Suprapubic skin (tissue), 4 donors: ENCODE measurements at regions not wholly inside any gene's neighbourhood (a gene's known extent, or its start where the extent isn't known, plus 50 kb on each side); places are given as distances from the start of the nearest gene placed in this dataset.
"Not testable (repeated sequence)": the region's sequence is repeated elsewhere in the genome, so short reads cannot be mapped to it uniquely, and the experiment has no call there.

ENCODE experiments used
- DNase-seq, 2 donors: peaks; one replicate each; pipeline ENCODE4 v3.0.0-alpha.2; 2019; ENCODE audit warnings: low spot score in 2 of 2
- H3K27ac ChIP-seq: fragments of 200-600 bp; sonication (generic); one replicate; pipeline ENCODE4 v1.5.1; 2019
- H3K27me3 ChIP-seq: fragments of 200-600 bp; sonication (generic); one replicate; pipeline ENCODE4 v1.5.1; 2019
- H3K36me3 ChIP-seq: fragments of 200-600 bp; sonication (generic); one replicate; pipeline ENCODE4 v1.5.1; 2019
- H3K4me1 ChIP-seq: fragments of 200-600 bp; sonication (generic); one replicate; pipeline ENCODE4 v1.5.1; 2019
- H3K4me3 ChIP-seq: fragments of 200-600 bp; sonication (generic); one replicate; pipeline ENCODE4 v1.5.1; 2019; ENCODE audit warnings: mild to moderate bottlenecking
- H3K9me3 ChIP-seq: fragments of 200-600 bp; sonication (generic); one replicate; pipeline ENCODE4 v1.5.1; 2019
- CTCF ChIP-seq, 2 donors: fragments of 200-600 bp in 1 of 2; fragments of 450-650 bp in 1 of 2; sonication (generic) in 1 of 2; IDR thresholded peaks; one replicate each; pipeline ENCODE4 v1.5.1; 2016 to 2019; ENCODE audit warnings: antibody characterized with exemption in 2 of 2, mild to moderate bottlenecking in 1 of 2, moderate library complexity in 1 of 2
- EP300 ChIP-seq: sonication (generic); formaldehyde crosslinking; IDR thresholded peaks from one replicate; pipeline ENCODE4 v1.6.1; 2017; ENCODE audit warnings: antibody characterized with exemption
- POLR2A ChIP-seq, 2 donors: fragments of 450-650 bp; IDR thresholded peaks; one replicate each; pipeline ENCODE4 v1.6.1; 2017; ENCODE audit warnings: antibody characterized with exemption in 2 of 2, mild to moderate bottlenecking in 2 of 2, moderate library complexity in 2 of 2
- POLR2AphosphoS5 ChIP-seq, 3 donors: sonication (generic); formaldehyde crosslinking; IDR thresholded peaks; one replicate each; pipeline ENCODE4 v1.6.1; 2017; ENCODE audit warnings: antibody characterized with exemption in 3 of 3
- WGBS: methylation state at CpG from one replicate; pipeline ENCODE4 v1.1.5; 2018; 5-methylcytosine and 5-hydroxymethylcytosine counted together

GRCh38 chr12:93237235-93237915, 140.3 kb upstream of the NUDT4 start:
- H3K27me3 ChIP-seq, result no peaks in the 10 kb centered on the region
- no peaks in the 10 kb centered on the region for H3K4me1 ChIP-seq
- H3K36me3 ChIP-seq, result no peaks in the 10 kb centered on the region
- no peak for TF ChIP-seq EP300
- TF ChIP-seq CTCF (IDR thresholded peaks at IDR 0.05), result no peak
- TF ChIP-seq POLR2AphosphoS5 (IDR thresholded peaks at IDR 0.05), result no peak
- no peak for TF ChIP-seq POLR2A (IDR thresholded peaks at IDR 0.05)
- no peaks in the 10 kb centered on the region for H3K9me3 ChIP-seq
- DNase-seq, result no peak
- no peak overlapping the region for H3K27ac ChIP-seq
- H3K4me3 ChIP-seq, result no peak overlapping the region
- WGBS, result 82% methylated on average over 4 of the region's 4 CpGs

- DNase-seq, H3K36me3 ChIP-seq, H3K27me3 ChIP-seq, H3K4me1 ChIP-seq, H3K27ac ChIP-seq, H3K4me3 ChIP-seq, H3K9me3 ChIP-seq: not testable (repeated sequence)
- WGBS, result 89% methylated on average over 6 of the region's 6 CpGs
Observed at GRCh38 chr12:93238512-93239262, 139.0 kb upstream of the NUDT4 start.

GRCh38 chr12:93239789-93240188, 137.9 kb upstream of the NUDT4 start:
- not testable (repeated sequence) for H3K27me3 ChIP-seq, DNase-seq, H3K36me3 ChIP-seq, H3K9me3 ChIP-seq, H3K27ac ChIP-seq, H3K4me3 ChIP-seq
- H3K4me1 ChIP-seq, result peaks cover 13% of the 10 kb centered on the region
- WGBS, result 96% methylated on average over 2 of the region's 2 CpGs

GRCh38 chr12:93242154-93242972, 135.4 kb upstream of the NUDT4 start:
- Histone ChIP-seq H3K27me3 (no peaks in the 10 kb centered on the region), H3K36me3 (no peaks in the 10 kb centered on the region), H3K27ac (no peak overlapping the region), H3K9me3 (no peaks in the 10 kb centered on the region), H3K4me1 (peaks cover 16% of the 10 kb centered on the region), H3K4me3 (no peak overlapping the region)
- 65% methylated on average over 6 of the region's 6 CpGs for WGBS
- DNase-seq, result no peak
- TF ChIP-seq CTCF (IDR thresholded peaks at IDR 0.05), result no peak
- no peak for TF ChIP-seq POLR2AphosphoS5 (IDR thresholded peaks at IDR 0.05)
- TF ChIP-seq EP300, result no peak
- TF ChIP-seq POLR2A (IDR thresholded peaks at IDR 0.05), result no peak

- H3K27ac ChIP-seq, result no peak overlapping the region
- no peaks in the 10 kb centered on the region for H3K27me3 ChIP-seq
- peaks cover 22% of the 10 kb centered on the region for H3K4me1 ChIP-seq
- H3K4me3 ChIP-seq, result no peak overlapping the region
- 76% methylated on average over 2 of the region's 3 CpGs for WGBS
- H3K9me3 ChIP-seq, result no peaks in the 10 kb centered on the region
- TF ChIP-seq POLR2A (IDR thresholded peaks at IDR 0.05) (no peak), CTCF (IDR thresholded peaks at IDR 0.05) (no peak), POLR2AphosphoS5 (IDR thresholded peaks at IDR 0.05) (no peak), EP300 (no peak)
- H3K36me3 ChIP-seq, result no peaks in the 10 kb centered on the region
- no peak for DNase-seq
Observed at GRCh38 chr12:93243382-93243688, 134.4 kb upstream of the NUDT4 start.
